WI38 (cell line): ENCODE measurements at regions not wholly inside any gene's neighbourhood (a gene's known extent, or its start where the extent isn't known, plus 50 kb on each side); places are given as distances from the start of the nearest gene placed in this dataset.

Source experiments
- H3K4me3 ChIP-seq: 2 replicates; pipeline ENCODE4 v1.5.1; 2011; ENCODE audit warnings: low read depth, mild to moderate bottlenecking, control low read depth, low read length
- TF ChIP-seq, protein P1 (sequence below): IDR thresholded peaks from 2 replicates; pipeline ENCODE4 v1.5.1; 2012; ENCODE audit warnings: low read depth, mild to moderate bottlenecking, control low read depth, low read length

- no peak overlapping the region for H3K4me3 ChIP-seq
- TF ChIP-seq, protein P1, sequence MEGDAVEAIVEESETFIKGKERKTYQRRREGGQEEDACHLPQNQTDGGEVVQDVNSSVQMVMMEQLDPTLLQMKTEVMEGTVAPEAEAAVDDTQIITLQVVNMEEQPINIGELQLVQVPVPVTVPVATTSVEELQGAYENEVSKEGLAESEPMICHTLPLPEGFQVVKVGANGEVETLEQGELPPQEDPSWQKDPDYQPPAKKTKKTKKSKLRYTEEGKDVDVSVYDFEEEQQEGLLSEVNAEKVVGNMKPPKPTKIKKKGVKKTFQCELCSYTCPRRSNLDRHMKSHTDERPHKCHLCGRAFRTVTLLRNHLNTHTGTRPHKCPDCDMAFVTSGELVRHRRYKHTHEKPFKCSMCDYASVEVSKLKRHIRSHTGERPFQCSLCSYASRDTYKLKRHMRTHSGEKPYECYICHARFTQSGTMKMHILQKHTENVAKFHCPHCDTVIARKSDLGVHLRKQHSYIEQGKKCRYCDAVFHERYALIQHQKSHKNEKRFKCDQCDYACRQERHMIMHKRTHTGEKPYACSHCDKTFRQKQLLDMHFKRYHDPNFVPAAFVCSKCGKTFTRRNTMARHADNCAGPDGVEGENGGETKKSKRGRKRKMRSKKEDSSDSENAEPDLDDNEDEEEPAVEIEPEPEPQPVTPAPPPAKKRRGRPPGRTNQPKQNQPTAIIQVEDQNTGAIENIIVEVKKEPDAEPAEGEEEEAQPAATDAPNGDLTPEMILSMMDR: no peak
These were observed 464.1 kb upstream of the DIPK2B start for GRCh38 chrX:45664727-45665290.

DNA sequence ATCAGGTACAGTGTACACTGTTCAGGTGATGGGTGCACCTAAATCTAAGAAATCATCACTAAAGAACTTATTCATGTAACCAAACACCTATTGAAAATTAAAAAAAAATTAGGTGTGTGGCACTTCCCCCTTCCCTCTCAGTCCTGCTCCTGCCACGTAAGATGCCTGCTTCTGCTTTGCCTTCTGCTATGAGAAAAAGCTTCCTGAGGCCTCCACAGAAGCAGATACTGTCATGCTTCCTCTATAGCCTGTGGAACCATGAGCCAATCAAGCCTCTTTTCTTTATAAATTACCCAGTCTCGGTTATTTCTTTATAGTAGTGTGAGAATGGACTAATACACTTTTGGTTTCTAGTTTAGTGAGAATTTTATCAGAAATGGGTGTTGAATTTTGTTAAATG, 459.8 kb upstream of the DIPK2B start:
- H3K4me3 ChIP-seq: no peak overlapping the region
- TF ChIP-seq, protein P1: no peak

GRCh38 chrX:45633419-45633818, 432.7 kb upstream of the DIPK2B start:
- TF ChIP-seq, protein P1: no peak
- H3K4me3 ChIP-seq: no peak overlapping the region

DNA sequence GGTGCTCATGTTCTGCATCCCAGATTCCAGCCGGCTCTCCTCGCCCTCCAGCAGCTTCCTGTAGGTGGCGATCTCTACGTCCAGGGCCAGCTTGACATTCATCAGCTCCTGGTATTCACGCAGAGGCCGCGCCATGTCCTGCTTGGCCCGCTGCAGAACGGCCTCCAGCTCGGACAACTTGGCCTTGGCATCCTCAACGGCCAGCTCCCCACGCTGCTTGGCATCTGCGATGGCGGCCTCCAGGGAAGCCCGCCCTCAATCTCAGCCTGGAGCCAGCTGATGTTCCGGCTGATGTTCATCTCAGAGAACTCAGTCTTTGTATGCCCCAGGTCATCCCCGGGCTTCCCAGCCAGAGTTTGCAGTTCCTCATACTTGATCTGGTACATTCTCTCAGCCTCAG, 431.8 kb upstream of the DIPK2B start:
- TF ChIP-seq, protein P1: no peak
- no peak overlapping the region for H3K4me3 ChIP-seq

GRCh38 chrX:45630078-45630477, 429.4 kb upstream of the DIPK2B start:
- TF ChIP-seq, protein P1: no peak
- H3K4me3 ChIP-seq: no peak overlapping the region

GRCh38 chrX:45628041-45628440, 427.4 kb upstream of the DIPK2B start:
- no peak overlapping the region for H3K4me3 ChIP-seq
- TF ChIP-seq, protein P1: no peak

- H3K4me3 ChIP-seq: no peak overlapping the region
- TF ChIP-seq, protein P1: no peak
These were observed 422.6 kb upstream of the DIPK2B start for GRCh38 chrX:45623266-45623665.
